ENCODE measurements at regions not wholly inside any gene's neighbourhood (a gene's known extent, or its start where the extent isn't known, plus 50 kb on each side); places are given as distances from the start of the nearest gene placed in this dataset.

DNA sequence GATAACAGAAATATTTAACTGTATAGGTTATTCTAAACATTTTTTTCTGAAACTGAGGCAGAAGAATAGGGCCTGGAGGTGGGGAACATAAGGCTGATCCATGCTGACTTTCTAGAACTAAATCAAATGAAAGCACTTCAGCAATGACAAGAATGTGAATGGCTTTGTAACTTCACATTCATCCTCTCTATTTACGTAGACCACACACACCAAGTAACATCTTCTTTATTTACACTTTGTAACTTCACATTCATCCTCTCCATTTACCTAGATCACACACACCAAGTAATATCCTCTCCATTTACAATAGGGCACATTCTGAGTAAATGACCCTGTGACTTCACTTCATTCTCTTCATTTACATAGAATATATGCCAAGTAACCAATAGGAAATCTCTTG, 251.8 kb upstream of the CDH9 start:
- Histone ChIP-seq H3K27me3 (replicated peaks) (no peaks in the 10 kb centered on the region), H3K4me3 (ENCODE audit: low read depth, low read length) (no peak overlapping the region), H3K36me3 (replicated peaks) (no peaks in the 10 kb centered on the region), H3K27ac (no peak overlapping the region)
- no peak for DNase-seq
- TF ChIP-seq, protein P1, sequence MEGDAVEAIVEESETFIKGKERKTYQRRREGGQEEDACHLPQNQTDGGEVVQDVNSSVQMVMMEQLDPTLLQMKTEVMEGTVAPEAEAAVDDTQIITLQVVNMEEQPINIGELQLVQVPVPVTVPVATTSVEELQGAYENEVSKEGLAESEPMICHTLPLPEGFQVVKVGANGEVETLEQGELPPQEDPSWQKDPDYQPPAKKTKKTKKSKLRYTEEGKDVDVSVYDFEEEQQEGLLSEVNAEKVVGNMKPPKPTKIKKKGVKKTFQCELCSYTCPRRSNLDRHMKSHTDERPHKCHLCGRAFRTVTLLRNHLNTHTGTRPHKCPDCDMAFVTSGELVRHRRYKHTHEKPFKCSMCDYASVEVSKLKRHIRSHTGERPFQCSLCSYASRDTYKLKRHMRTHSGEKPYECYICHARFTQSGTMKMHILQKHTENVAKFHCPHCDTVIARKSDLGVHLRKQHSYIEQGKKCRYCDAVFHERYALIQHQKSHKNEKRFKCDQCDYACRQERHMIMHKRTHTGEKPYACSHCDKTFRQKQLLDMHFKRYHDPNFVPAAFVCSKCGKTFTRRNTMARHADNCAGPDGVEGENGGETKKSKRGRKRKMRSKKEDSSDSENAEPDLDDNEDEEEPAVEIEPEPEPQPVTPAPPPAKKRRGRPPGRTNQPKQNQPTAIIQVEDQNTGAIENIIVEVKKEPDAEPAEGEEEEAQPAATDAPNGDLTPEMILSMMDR (IDR thresholded peaks at IDR 0.05; ENCODE audit: low read depth, low read length, missing control alignments): no peak
- in situ Hi-C loops (cut with HindIII; ENCODE audit: low pct_ligation_motif_present, low sequenced_read_pairs): no loop called here

DNA sequence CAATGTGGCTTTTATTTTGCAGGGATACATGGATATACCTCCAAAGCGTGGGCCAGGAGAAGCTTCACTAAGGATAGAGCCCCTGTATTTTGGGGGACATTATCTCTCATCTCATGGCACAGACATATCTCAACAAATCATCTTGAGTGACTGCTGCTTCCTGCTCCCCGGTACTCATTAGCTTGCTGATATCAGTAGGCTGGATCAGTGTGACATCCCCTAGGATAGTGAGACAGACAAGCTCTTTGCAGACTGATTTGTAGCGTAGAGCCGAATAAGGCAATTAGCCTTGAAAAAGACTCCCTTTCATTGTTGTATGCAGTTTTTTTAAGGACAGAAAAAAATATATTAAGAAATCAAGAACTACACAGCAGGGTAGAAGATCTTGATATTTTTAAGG, 237.7 kb upstream of the CDH9 start:
- in situ Hi-C loops (cut with HindIII; ENCODE audit: low pct_ligation_motif_present, low sequenced_read_pairs): no loop called here
- no peaks in the 10 kb centered on the region for H3K27me3 ChIP-seq (replicated peaks)
- TF ChIP-seq, protein P1 (IDR thresholded peaks at IDR 0.05; ENCODE audit: low read depth, low read length, missing control alignments): no peak
- no peak overlapping the region for H3K27ac ChIP-seq
- no peaks in the 10 kb centered on the region for H3K36me3 ChIP-seq (replicated peaks)
- no peak for DNase-seq
- no peak overlapping the region for H3K4me3 ChIP-seq (ENCODE audit: low read depth, low read length)

DNA sequence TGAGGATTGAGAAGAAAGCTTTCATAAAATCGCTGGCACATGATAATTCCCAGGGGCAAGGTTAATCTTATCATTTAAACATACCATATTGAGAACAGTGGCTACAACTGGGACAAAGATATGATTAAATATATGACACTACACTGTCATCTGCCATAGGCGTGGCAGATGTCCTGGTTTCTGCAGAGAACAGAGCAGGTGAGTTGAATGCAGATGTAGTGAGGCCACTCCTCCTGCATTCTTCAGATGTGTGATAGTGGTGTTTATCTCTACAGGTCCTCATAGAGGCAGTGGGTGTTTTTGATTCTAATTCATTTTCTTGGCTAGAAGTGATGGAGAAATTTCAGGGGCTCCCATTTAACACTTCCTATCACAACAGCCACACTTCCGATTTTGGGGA, 237.0 kb upstream of the CDH9 start:
- Histone ChIP-seq H3K4me3 (ENCODE audit: low read depth, low read length) (no peak overlapping the region), H3K36me3 (replicated peaks) (no peaks in the 10 kb centered on the region), H3K27me3 (replicated peaks) (no peaks in the 10 kb centered on the region), H3K27ac (no peak overlapping the region)
- DNase-seq: no peak
- TF ChIP-seq, protein P1 (IDR thresholded peaks at IDR 0.05; ENCODE audit: low read depth, low read length, missing control alignments): no peak
- in situ Hi-C loops (cut with HindIII; ENCODE audit: low pct_ligation_motif_present, low sequenced_read_pairs): no loop called here

DNA sequence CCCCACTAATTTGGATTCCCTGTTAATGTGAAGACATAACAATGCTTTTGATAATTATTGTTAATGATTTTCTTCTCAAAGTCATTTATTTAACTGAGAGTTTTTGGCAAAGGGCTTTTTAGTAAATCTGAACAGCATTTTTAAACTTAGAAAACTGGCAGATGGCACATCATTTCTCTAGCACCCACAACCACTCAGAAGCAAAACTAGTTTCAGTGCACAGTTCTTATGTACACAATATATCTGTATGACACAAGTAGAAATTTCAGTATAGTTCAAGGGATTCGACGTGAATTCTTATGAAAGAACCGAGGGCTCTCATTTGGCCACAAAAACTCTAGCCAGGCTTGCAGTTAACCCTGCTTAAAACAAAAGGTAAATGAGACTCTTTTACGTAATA, 231.4 kb upstream of the CDH9 start:
- Histone ChIP-seq H3K4me3 (ENCODE audit: low read depth, low read length) (no peak overlapping the region), H3K27me3 (replicated peaks) (no peaks in the 10 kb centered on the region), H3K27ac (no peak overlapping the region), H3K36me3 (replicated peaks) (no peaks in the 10 kb centered on the region)
- TF ChIP-seq, protein P1 (IDR thresholded peaks at IDR 0.05; ENCODE audit: low read depth, low read length, missing control alignments): no peak
- in situ Hi-C loops (cut with HindIII; ENCODE audit: low pct_ligation_motif_present, low sequenced_read_pairs): no loop called here
- no peak for DNase-seq

DNA sequence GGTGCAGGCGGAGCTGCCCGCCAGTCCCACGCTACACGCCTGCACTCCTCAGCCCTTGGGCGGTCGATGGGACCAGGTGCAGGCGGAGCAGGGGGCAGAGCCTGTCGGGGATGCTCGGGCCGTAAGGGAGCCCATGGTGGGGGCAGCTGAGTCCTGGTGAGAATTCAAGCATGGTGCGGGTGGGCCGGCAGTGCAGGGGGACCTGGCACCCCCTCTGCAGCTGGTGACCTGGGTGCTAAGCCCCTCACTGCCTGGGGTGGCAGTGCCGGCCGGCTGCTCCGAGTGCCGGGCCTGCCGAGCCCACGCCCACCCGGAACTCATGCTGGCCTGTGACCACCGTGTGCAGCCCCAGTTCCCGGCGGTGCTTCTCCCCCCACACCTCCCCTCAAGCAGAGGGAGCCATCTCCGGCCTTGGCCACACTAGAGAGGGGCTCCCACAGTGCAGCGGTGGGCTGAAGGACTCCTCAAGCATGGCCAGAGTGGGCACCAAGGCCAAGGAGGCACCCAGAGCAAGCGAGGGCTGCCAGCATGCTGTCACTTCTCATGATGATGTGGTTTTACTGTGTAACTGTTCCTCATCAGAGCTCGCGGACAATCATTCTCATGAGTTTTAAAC, 228.9 kb upstream of the CDH9 start:
- in situ Hi-C loops (cut with HindIII; ENCODE audit: low pct_ligation_motif_present, low sequenced_read_pairs): no loop called here
- DNase-seq: no peak
- no peak overlapping the region for H3K4me3 ChIP-seq (ENCODE audit: low read depth, low read length)
- no peaks in the 10 kb centered on the region for H3K27me3 ChIP-seq (replicated peaks)
- H3K27ac ChIP-seq: no peak overlapping the region
- no peaks in the 10 kb centered on the region for H3K36me3 ChIP-seq (replicated peaks)
- TF ChIP-seq, protein P1 (IDR thresholded peaks at IDR 0.05; ENCODE audit: low read depth, low read length, missing control alignments): no peak

DNA sequence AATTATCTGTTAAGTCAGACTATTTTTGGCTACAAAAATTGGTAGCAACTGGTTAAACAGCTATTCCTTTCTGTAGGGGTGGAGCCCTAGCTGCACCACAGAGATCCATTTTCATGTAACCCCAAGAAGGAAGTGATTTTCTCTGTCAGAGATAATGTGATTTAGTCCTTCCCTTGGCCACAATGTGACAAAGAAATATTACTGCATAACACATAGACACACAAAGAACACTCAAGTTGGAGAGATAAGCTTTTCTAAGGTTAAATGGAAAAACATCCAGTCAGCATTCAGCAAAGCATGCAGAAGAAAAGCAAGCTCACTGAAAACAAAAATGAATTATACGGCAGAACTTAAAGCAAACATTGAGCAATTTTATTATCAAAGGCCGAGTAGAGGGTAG, 227.8 kb upstream of the CDH9 start:
- H3K27ac ChIP-seq: no peak overlapping the region
- H3K36me3 ChIP-seq (replicated peaks): no peaks in the 10 kb centered on the region
- H3K27me3 ChIP-seq (replicated peaks): no peaks in the 10 kb centered on the region
- TF ChIP-seq, protein P1 (IDR thresholded peaks at IDR 0.05; ENCODE audit: low read depth, low read length, missing control alignments): no peak
- in situ Hi-C loops (cut with HindIII; ENCODE audit: low pct_ligation_motif_present, low sequenced_read_pairs): no loop called here
- no peak overlapping the region for H3K4me3 ChIP-seq (ENCODE audit: low read depth, low read length)
- no peak for DNase-seq

Data from brain microvascular endothelial cell (primary cell).